HG02763 (cell line): ENCODE measurements at regions not wholly inside any gene's neighbourhood (a gene's known extent, or its start where the extent isn't known, plus 50 kb on each side); places are given as distances from the start of the nearest gene placed in this dataset.
"Not testable (repeated sequence)": the region's sequence is repeated elsewhere in the genome, so short reads cannot be mapped to it uniquely, and the experiment has no call there.

ENCODE experiments used
- ATAC-seq: cut with Tn5 transposase; IDR thresholded peaks from one replicate; pipeline ENCODE4 v1.9.1; 2021; ENCODE audit warnings: mild to moderate bottlenecking, moderate library complexity; ENCODE audit not compliant: unreplicated experiment

DNA sequence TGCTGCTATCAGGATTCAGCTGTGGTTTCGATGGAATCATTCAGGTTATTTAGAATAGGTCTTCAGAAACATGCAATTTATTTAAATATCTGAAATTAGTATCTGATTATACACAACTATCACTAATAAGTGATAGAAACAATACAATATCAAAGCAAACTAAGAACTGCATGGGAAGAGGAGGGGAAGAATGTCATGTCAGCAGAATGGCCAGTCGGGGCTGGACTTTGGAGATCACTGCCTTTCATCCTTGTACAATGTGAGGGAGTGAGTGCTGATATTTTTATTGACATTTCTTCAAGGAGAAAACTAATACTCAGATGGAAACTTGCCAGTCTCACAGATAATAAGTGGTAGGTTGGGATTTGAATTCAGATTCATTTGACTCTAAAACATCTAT is 224.0 kb upstream of the LINC00305 start:
- ATAC-seq, result no peak

DNA sequence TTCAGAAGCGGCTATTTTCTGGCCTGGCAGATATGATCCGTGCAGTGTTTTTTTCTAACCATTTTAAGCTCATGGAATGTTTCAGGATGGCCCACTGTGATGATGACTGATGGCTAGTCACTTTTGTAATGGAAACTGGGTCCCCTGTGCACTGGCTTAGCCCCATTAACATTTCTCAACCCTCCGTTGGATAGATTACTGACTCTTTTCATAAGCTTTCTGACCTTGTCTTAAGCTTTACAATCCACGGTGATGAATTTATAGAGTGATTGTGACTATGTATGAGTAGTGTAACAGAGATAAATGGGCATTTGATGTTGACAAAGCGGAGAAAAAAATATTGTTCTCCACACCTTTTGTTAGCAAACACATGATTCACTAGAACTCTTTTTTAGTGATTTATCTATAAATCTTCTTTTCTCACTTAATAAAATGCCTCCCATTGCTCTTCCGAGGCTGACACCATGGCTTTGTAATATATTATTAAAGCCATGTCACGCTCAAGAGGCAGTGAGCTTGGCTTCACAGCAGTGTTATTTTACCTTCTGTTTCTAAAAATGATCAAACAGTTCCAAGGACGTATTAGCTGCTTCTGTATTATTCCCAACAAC is 221.0 kb upstream of the LINC00305 start:
- ATAC-seq, result not testable (repeated sequence)

DNA sequence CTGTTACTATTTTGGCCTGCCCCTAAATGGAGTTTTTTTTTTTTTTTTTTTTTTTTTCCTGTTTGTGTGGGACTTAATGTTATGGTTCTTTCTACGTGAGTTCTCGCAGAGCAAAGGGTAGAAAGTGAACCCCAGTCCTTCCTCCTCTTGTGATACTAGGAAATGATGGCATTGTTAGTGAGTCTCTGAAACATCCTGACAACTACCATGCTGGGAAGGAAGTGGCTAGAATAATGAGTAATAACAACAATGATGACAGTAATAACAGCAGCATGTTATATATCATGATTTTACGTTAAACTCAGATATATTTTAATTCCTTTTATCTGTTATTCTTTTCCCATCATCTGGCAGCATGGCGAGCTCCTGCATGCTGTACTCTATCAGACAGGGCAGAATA is 216.2 kb upstream of the LINC00305 start:
- no peak for ATAC-seq

DNA sequence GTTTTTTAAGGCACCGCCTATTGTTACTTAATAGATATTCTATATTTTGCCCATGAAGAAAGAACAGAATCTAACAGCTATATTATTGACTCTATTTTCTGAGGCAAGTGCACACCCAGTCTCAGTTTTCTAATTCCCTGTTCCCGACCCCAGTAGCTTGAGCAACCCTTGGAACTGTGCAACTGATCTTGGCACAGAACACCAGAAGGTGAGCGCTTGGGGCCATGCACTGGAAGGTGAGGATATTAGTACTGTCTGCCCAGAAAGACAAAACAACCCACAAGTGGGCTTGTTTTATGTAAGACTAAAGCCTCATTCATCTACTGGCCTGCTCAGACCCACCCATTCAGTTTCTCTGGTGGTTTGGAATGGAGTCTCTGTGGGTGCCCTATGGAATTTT is 188.8 kb upstream of the LINC00305 start:
- no peak for ATAC-seq

DNA sequence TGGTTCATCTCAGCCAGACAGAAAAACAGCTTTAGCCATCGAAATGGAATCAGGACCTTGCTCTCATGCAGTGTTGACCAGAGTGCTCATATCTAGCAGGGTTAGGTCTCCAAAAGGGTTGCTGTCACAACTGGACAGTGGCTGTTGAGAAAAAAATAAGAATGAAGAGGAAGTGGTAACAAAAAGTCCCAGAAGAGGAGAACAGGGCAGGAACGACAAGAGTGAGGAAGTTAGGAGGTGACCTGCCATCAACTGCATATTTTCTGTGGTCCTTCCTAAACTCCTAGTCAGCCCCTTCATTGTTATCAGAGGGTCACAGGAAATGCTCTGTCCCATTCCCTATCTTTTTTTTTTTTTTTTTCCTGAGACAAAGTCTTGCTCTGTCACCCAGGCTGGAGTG is 188.1 kb upstream of the LINC00305 start:
- ATAC-seq, result no peak

DNA sequence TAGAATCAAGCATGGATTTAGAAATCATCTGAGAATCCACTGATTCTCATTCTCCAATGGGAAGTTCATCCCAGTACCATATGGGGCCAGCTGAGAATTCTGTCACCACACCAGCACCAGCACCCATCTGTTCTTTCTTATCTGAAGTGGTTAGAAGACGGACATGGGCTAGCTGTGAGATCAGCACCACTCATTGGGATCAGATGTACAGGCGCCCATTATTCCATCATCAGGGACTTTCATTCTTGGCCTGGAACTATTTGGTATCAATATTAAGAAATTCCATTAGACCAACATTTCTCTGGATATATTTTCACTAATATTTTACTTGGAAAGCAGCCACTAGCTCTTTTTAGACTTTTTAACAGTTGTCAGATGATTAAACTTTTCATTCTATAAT is 185.9 kb upstream of the LINC00305 start:
- no peak for ATAC-seq

DNA sequence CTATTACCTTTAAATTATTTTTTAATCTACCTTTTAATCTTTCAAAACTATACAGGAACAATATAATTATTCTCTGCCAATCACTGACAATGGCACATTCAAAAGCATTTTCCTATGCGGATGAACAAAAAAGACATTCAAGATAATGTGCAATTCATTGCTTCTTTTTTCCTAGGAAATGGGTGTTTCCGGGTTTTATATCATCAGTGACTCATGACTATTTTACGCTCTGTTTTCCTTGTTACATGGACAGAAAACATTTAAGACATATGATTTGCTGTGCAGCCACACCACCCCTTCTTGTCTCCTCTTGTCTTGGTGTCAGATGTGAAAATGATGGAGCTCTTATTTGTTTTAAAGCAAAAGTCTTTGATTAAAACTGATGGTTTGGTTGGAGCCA is 184.7 kb upstream of the LINC00305 start:
- no peak for ATAC-seq

DNA sequence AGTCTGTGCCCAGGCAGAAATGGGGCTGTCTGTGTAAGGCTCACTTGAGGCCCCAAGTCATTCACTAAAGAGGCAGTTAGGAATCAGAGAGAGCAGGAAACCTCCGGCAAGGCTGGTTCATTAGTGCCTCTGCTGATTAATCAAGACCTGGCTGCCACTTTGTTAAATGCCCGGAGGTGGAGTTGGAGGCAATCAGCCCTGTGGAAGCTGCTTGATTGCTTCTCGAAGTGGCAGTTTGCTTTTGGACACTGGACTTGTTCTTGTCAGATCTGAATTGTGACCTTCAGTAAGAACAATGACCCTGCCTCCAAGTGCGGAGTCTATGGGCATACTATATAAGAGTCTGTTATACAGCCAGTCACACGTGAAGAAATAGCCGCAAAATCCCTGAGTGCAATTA is 183.9 kb upstream of the LINC00305 start:
- ATAC-seq, result no peak

DNA sequence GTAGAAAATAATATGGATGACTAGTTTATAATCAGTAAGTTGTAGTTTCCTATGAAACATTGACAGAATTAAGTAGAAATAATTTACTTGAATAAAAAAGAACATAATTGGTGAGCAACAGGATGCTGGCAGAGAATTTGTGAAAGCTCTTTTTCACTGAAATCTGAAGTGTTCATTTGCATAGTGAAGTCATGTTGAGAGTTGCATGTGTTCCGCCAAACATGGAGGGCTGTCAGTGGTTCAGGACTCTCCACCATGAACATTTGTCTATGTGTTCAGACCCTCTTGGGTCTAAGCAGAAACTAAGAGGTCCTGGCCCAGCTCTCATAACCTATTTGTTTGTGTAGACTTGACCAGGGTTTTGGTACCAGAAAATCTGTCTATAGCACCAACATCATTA is 182.5 kb upstream of the LINC00305 start:
- no peak for ATAC-seq

DNA sequence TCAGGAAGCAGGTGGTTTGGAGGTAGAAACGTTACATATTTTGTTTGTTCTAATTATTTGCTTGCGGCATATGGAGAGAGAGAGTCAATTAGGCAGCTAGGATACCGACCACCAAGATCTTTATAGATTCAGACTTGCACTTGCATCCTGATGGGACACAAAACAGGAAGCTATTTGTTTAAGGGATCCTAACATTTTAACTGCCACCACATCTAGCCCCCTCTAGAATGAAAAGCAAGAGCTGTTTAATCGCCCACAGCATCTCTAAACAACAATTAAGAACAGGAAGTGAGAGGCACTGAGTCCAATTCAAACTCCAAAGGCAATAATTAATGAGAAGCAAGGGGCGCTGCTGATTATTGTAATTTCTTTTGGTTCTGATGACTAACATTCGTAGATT is 182.0 kb upstream of the LINC00305 start:
- no peak for ATAC-seq

DNA sequence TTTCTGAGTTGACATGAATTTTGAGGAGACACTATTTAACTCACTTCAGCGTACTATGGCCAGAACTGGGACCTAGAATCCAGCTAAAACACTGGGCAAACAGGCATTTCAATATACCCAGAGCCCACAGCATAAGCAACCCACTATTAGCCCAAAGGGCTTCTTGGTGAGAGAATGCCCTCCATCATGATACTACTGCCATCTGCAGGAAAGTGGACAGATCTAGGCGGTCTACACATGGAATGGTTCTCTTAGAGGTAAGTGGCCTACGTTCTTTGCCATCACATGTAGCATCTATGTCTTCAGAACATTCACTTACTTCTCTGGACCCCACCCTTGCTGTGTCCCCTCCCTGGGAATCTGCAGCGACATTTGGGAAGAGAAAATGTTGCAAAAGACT is 181.3 kb upstream of the LINC00305 start:
- no peak for ATAC-seq

DNA sequence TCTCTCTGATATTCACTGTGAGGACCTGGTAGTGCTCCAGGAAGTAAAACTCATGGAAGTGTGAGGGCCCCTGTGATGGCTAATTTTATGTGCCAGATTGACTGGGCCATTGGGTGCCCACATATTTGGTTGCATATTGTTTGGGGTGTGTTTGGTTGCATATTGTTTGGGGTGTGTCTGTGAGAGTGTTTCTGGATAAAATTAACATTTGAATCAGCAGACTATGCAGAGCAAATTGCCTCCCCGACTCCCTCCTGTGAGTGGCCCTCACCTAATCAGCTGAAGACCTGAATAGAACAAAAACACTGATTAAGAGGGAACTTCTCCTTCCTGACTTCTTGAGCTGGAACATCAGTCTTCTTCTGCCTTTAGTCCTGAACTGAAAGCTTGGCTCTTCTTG is 173.3 kb upstream of the LINC00305 start:
- ATAC-seq, result no peak

DNA sequence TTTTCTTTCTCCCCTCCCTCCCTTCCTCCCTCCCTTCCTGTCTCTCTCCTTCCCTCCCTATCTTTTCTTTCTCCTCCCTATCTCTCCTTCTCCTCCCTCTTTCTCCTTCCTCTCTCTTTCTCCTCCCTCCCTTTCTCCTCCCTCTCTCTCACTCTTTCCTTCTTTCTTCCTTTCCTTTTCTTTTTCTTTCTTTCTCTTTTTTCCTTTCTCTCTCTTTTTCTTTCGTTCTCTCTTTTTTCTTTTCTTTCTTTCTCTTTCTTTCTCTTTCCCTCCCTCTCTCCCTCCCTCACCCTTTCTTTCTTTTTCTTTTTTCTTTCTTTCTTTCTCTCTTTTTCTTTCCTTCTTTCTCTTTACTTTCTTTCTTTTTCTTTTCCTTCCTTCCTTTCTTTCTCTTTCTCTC is 169.7 kb upstream of the LINC00305 start:
- no peak for ATAC-seq

DNA sequence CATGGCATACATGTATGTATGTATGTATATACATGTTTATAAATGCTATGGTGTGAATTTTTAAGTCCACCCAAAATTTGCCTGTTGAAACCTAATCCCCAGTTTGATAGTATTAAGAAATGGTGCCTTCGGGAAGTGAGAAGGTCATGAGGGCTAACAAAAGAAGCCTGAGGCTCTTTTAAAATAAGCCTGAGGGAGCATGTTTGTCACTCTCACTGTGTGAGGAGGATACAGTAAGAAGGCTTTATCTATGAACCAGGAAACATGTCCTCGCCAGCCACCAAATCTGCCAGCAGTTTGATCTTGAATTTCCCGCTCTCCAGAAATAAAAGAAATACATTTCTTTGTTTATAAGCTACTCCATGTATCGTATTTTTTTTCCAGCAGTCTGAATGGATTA is 163.0 kb upstream of the LINC00305 start:
- no peak for ATAC-seq

DNA sequence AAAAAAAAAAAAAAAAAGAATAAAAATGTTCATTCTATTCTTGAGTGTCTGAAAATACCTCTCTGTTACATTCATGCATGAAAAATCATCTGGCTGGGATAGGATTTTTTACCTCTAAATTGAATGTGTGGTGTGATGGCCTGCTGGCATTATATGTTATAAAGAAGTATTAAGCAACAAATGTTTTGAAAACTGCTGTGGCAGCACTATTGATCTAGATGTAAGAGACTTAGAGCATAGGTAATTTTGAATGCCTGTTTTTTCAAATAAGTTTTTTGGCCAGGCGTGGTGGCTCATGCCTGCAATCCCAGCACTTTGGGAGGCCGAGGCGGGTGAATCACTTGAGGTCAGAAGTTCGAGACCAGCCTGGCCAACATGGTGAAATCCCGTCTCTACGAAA is 147.0 kb upstream of the LINC00305 start:
- ATAC-seq, result no peak

DNA sequence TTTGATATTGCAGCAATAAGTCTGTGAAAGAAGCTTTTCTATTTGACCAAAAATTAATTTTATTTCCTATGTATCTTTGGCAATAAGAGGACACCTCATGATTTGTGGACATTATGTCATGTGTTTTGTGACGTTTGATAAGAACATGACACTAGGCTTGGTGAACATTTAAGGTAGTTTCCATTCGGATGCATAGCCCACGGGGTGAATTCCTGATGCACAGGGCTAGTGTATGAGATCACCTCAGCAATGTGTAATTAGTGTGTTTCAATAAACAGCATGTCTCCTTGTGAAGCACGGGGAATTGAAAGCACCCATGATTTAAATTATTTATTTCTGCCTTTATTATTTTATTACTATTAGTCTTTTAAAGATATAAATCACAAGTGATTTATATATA is 146.1 kb upstream of the LINC00305 start:
- ATAC-seq, result no peak

DNA sequence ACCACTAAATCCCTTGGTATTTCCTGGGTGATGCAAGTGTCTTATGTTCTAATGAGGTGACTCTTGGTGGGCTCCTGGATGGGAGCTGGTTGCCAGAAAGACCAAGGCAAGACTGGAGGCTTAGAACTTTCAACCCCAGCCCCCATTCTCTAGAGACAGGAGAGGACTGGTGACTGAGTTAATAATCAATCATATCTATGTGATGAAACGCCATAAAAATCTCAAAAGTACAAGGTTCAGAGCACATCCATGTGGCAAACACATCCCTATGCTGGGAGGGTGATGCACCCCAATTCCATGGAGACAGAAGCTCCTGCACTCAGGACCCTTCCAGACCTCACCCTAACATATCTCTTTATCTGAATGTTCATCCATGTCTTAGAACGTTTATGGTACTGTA is 139.5 kb upstream of the LINC00305 start:
- no peak for ATAC-seq

DNA sequence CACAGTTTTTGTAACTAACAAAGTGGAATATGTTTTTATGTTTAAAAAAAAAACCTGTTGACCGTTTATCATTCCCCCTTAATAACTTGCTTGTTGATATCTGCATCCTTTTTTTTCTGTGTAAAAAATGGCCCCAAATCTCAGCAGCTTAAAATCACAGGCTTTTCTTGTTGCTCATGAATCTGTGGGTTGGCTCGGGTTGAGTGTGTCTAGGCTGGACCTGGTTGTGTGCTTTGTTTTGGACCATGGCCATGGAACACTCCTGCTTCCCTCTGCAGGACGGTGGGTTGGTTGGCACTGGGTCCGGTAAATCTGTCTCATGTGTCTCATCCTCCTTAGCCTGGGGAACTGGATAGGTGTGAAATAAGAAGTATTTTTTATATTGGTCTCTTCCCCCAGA is 139.0 kb upstream of the LINC00305 start:
- no peak for ATAC-seq

DNA sequence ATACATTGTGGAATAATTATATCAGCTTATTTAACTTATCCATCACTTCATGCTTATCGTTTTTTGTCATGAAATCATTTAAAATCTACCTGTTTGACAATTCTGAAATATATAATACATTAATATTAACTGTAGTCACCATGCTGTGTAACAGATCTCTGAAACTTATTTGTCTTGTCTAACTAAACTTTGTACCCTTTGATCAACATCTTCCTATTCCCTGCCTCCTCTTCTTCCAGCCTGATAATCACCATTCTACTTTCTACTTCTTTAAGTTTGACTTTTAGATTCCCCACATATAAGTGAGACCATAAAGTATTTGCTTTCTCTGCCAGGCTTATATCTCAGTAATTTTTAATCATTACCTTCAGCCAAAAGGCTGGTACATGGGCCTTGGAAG is 134.2 kb upstream of the LINC00305 start:
- ATAC-seq, result no peak

DNA sequence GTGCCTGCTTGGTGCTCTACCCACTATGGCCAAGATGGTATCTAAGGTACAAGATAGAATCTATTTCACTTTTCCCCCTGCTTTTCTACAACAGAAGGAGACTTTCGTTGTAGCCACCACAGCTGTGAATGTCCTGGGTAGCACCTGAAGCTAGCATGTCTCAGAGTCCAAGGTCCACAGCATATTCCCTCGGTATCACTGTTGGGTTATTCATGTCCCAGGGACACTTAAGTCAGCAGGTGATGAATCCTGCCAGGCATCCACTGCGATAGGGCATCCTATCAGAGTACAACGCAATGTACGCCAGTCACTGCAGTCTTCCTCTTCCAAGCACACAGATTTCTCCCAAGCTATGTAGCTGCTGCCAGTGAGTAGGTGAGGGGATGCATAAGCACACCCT is 129.1 kb upstream of the LINC00305 start:
- ATAC-seq, result no peak

DNA sequence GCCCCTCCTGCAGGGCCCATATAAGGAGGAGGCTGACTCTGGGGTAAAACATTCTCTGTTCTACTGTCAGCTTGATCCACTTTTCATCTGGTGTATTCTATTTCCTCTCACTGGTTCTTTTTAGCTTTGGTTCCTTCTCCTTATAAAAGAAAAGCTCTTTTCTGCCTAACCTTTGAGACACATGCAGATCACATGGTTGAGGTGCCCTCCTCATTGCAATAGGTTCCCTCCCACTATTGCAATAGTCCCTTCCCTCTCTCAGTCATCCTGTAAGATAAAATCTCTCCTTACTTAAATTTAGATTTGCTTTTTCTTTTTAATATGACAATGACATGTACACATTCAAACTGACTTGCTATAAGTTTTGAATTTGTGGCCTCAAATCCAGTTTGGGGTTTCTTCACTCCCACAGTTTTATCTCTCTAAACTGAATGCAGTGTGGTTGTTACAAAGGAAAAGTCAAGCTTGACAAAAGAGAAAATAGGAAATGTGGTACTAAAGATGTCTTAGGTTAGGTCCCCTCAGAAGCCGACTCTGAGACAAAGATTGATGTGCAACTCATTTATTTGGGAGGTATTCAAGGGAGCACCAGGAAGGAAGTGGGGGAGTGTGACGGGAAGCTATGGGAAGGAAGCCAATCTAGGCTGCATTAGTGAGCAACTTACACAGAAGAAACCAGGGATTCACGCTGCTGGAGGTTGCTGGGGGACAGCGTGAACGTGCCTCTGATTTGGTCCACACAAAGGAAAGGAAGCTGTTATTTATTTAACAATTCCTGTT is 127.6 kb upstream of the LINC00305 start:
- ATAC-seq, result no peak

DNA sequence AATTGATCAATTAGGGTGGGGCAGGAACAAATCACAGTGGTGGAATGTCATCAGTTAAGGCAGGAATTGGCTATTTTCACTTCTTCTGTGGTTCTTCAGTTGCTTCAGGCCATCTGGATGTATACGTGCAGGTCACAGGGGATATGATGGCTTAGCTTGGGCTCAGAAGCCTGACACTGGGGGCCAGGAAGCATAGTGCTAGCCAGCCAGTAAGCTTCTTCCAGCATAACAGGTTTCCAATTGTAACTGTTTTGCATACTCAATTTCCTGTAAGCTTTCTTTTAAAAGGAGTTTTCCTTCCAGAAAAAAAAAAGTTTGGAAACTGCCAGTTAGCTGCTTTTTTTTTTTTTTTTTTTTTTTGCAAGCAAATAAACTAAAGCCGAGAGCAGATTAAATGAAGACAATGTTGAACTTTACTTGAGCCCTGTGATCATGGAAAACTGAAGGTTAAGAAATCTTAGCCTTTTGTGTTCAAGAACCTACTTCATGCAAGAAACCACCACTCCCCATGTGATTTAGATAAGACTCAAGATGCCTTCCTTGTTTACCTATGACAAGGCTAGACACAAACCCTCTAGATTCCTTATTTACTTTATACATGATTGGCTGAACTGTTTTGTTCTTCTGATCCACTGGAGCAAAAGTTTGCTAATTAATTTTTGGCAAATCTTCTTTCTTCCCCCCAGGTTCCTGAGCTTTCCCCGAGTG is 126.9 kb upstream of the LINC00305 start:
- ATAC-seq, result no peak
